H1 (cell line): ENCODE measurements at regions not wholly inside any gene's neighbourhood (a gene's known extent, or its start where the extent isn't known, plus 50 kb on each side); places are given as distances from the start of the nearest gene placed in this dataset.

ENCODE experiments used
- CTCF ChIA-PET: fragments of 300-600 bp; sonication (Branson Sonifier 250); formaldehyde crosslinking; loops from one replicate; lab custom pipeline; 2021; ENCODE audit not compliant: partially characterized antibody; lab: Charles Lee
- POLR2A ChIA-PET: fragments of 300-600 bp; sonication (Branson Sonifier 250); formaldehyde crosslinking; loops from one replicate; lab custom pipeline; 2021; ENCODE audit warnings: inconsistent platforms; ENCODE audit not compliant: partially characterized antibody; lab: Charles Lee
- DNase-seq, 2 experiments: peaks; one replicate each; pipeline versions ENCODE4 v3.0.0 to v3.0.0-alpha.2; 2010 to 2022; ENCODE audit warnings: low spot score in 2 of 2, low read depth in 1 of 2, mixed read lengths in 1 of 2
- FAIRE-seq: peaks from 2 replicates; lab custom pipeline; 2011; peaks lifted over from hg19 to GRCh38; lab: Jason Lieb, UNC
- H2AFZ ChIP-seq: 2 replicates; pipeline ENCODE4 v1.8.1; 2012; ENCODE audit warnings: low read length, inconsistent platforms
- H2AK5ac ChIP-seq: 2 replicates; pipeline ENCODE4 v1.6.1; 2013; ENCODE audit warnings: low read depth, low read length
- H2BK120ac ChIP-seq: replicated peaks from 2 replicates; pipeline ENCODE3; 2013; ENCODE audit warnings: low read depth, low read length, inconsistent platforms
- H2BK12ac ChIP-seq: 2 replicates; pipeline ENCODE4 v1.6.1; 2013; ENCODE audit warnings: low read depth, low read length
- H2BK15ac ChIP-seq: 2 replicates; pipeline ENCODE4 v1.6.1; 2013; ENCODE audit warnings: low read length
- H2BK20ac ChIP-seq: 2 replicates; pipeline ENCODE4 v1.6.1; 2013; ENCODE audit warnings: low read length
- H2BK5ac ChIP-seq: 2 replicates; pipeline ENCODE4 v1.6.1; 2013; ENCODE audit warnings: low read depth, low read length
- H3K14ac ChIP-seq: 2 replicates; pipeline ENCODE4 v1.6.1; 2013; ENCODE audit warnings: inconsistent platforms; ENCODE audit not compliant: insufficient read length
- H3K18ac ChIP-seq: 2 replicates; pipeline ENCODE4 v1.6.1; 2013; ENCODE audit warnings: low read length; ENCODE audit errors: extremely low read depth
- H3K23ac ChIP-seq: 2 replicates; pipeline ENCODE4 v1.6.1; 2013; ENCODE audit warnings: inconsistent platforms; ENCODE audit not compliant: insufficient read length
- H3K23me2 ChIP-seq: 2 replicates; pipeline ENCODE4 v1.6.1; 2013; ENCODE audit warnings: low read depth, low read length
- H3K27ac ChIP-seq: 2 replicates; pipeline ENCODE4 v1.6.1; 2011; ENCODE audit warnings: low read depth, low read length, inconsistent platforms
- H3K27me3 ChIP-seq, 4 experiments: replicated peaks in 1 of 4; 1 replicate in 1 of 4; 2 replicates in 3 of 4; pipeline versions ENCODE4 v1.6.1 to v1.8.1; 2011 to 2013; ENCODE audit warnings: low read length in 3 of 4, mild to moderate bottlenecking in 3 of 4, inconsistent platforms in 2 of 4, mixed read lengths in 2 of 4, moderate library complexity in 1 of 4; ENCODE audit not compliant: control insufficient read depth in 3 of 4, insufficient read depth in 3 of 4; ENCODE audit errors: extremely low read depth in 1 of 4
- H3K36me3 ChIP-seq, 4 experiments: 2 replicates each; pipeline versions ENCODE4 v1.6.1 to v1.8.1; 2011 to 2013; ENCODE audit warnings: mild to moderate bottlenecking in 4 of 4, low read length in 3 of 4, moderate library complexity in 2 of 4, control low read depth in 1 of 4, inconsistent platforms in 1 of 4; ENCODE audit not compliant: insufficient read depth in 4 of 4, control insufficient read depth in 2 of 4
- H3K4ac ChIP-seq: replicated peaks from 2 replicates; pipeline ENCODE3; 2013; ENCODE audit warnings: low read length, low read depth, mixed read lengths, inconsistent platforms; ENCODE audit not compliant: insufficient read length
- H3K4me1 ChIP-seq, 4 experiments: replicated peaks in 1 of 4; 1 replicate in 1 of 4; 2 replicates in 3 of 4; pipeline versions ENCODE4 v1.6.1 to v1.8.1; 2011 to 2013; ENCODE audit warnings: low read length in 3 of 4, inconsistent platforms in 2 of 4, mixed read lengths in 1 of 4; ENCODE audit not compliant: insufficient read depth in 4 of 4, control insufficient read depth in 3 of 4
- H3K4me2 ChIP-seq, 2 experiments: 2 replicates each; pipeline versions ENCODE4 v1.6.1 to v1.8.1; 2011 to 2013; ENCODE audit warnings: low read depth in 2 of 2, low read length in 2 of 2, control low read depth in 1 of 2, inconsistent platforms in 1 of 2, mild to moderate bottlenecking in 1 of 2; ENCODE audit not compliant: insufficient read depth in 1 of 2
- H3K4me3 ChIP-seq, 4 experiments: fragments of 200-600, 300-600 bp in 1 of 4; sonication (generic), shearing (Covaris generic), sonication (Bioruptor Twin) in 1 of 4; 2 replicates each; pipeline versions ENCODE4 v1.5.1 to v1.8.1; 2011 to 2016; ENCODE audit warnings: low read length in 4 of 4, low read depth in 3 of 4, control low read depth in 2 of 4, inconsistent platforms in 2 of 4, mild to moderate bottlenecking in 2 of 4, mixed read lengths in 1 of 4, moderate library complexity in 1 of 4; ENCODE audit not compliant: insufficient read depth in 2 of 4; ENCODE audit errors: extremely low read depth in 1 of 4
- H3K56ac ChIP-seq: replicated peaks from 2 replicates; pipeline ENCODE3; 2013; ENCODE audit warnings: low read depth, mild to moderate bottlenecking, mixed read lengths, low read length, inconsistent platforms; ENCODE audit not compliant: insufficient read length
- H3K79me1 ChIP-seq: 2 replicates; pipeline ENCODE4 v1.6.1; 2013; ENCODE audit warnings: low read depth, low read length, control low read depth
- H3K79me2 ChIP-seq, 2 experiments: 2 replicates each; pipeline versions ENCODE4 v1.6.1 to v1.8.1; 2012 to 2013; ENCODE audit warnings: low read length in 2 of 2, mild to moderate bottlenecking in 2 of 2, inconsistent platforms in 1 of 2; ENCODE audit not compliant: insufficient read depth in 2 of 2, control insufficient read depth in 1 of 2
- H3K9ac ChIP-seq, 4 experiments: replicated peaks in 1 of 4; 1 replicate in 1 of 4; 2 replicates in 3 of 4; pipeline versions ENCODE4 v1.6.1 to v1.8.1; 2011 to 2013; ENCODE audit warnings: low read depth in 3 of 4, low read length in 3 of 4, control low read depth in 2 of 4, mild to moderate bottlenecking in 2 of 4, moderate library complexity in 2 of 4, inconsistent platforms in 1 of 4; ENCODE audit errors: extremely low read depth in 1 of 4
- H3K9me3 ChIP-seq, 2 experiments: 2 replicates each; pipeline versions ENCODE4 v1.6.1 to v1.8.1; 2012 to 2013; ENCODE audit warnings: mild to moderate bottlenecking in 2 of 2, moderate library complexity in 2 of 2, control low read depth in 1 of 2, inconsistent platforms in 1 of 2, low read depth in 1 of 2, low read length in 1 of 2, mixed read lengths in 1 of 2; ENCODE audit not compliant: insufficient read depth in 2 of 2
- H4K20me1 ChIP-seq, 2 experiments: replicated peaks in 1 of 2; 2 replicates each; pipeline versions ENCODE3 to v1.8.1; 2011 to 2013; ENCODE audit warnings: inconsistent platforms in 2 of 2, low read length in 2 of 2, mild to moderate bottlenecking in 1 of 2; ENCODE audit not compliant: insufficient read depth in 2 of 2, control insufficient read depth in 1 of 2
- H4K5ac ChIP-seq: 2 replicates; pipeline ENCODE4 v1.6.1; 2013; ENCODE audit warnings: low read length, low read depth, mixed read lengths, inconsistent platforms; ENCODE audit not compliant: insufficient read length
- H4K8ac ChIP-seq: 2 replicates; pipeline ENCODE4 v1.8.0; 2013; ENCODE audit warnings: mild to moderate bottlenecking, moderate library complexity, low read length, inconsistent platforms; ENCODE audit not compliant: insufficient read depth; ENCODE audit errors: extremely low read depth
- H4K91ac ChIP-seq: replicated peaks from 2 replicates; pipeline ENCODE3; 2013; ENCODE audit warnings: low read length, mixed read lengths, inconsistent platforms; ENCODE audit not compliant: insufficient read length
- FOSL1 ChIP-seq: IDR thresholded peaks from 2 replicates; pipeline ENCODE4 v1.6.1; 2011; ENCODE audit warnings: mild to moderate bottlenecking, low read depth, low read length, moderate library complexity; ENCODE audit not compliant: insufficient read depth
- GABPA ChIP-seq: IDR thresholded peaks from 2 replicates; pipeline ENCODE4 v1.6.1; 2011; ENCODE audit warnings: mild to moderate bottlenecking, low read length, moderate library complexity, borderline replicate concordance; ENCODE audit not compliant: insufficient read depth
- GTF2F1 ChIP-seq: IDR thresholded peaks from 2 replicates; pipeline ENCODE4 v1.6.1; 2012; ENCODE audit warnings: low read depth, low read length, improper control_type of control experiment, borderline replicate concordance
- HDAC6 ChIP-seq: IDR thresholded peaks from one replicate; pipeline ENCODE4 v1.7.1; 2012; ENCODE audit warnings: low read depth, mild to moderate bottlenecking, inconsistent platforms, low read length, moderate library complexity
- KDM4A ChIP-seq: IDR thresholded peaks from one replicate; pipeline ENCODE4 v1.7.1; 2012; ENCODE audit warnings: low read depth, mild to moderate bottlenecking, moderate library complexity, low read length, inconsistent platforms; ENCODE audit not compliant: severe bottlenecking
- NANOG ChIP-seq: IDR thresholded peaks from 2 replicates; pipeline ENCODE4 v1.6.1; 2011; ENCODE audit warnings: low read length, low read depth, mild to moderate bottlenecking, inconsistent platforms; ENCODE audit not compliant: insufficient read depth, poor library complexity, severe bottlenecking
- RFX5 ChIP-seq: IDR thresholded peaks from 2 replicates; pipeline ENCODE4 v1.6.1; 2011; ENCODE audit warnings: low read depth, low read length, improper control_type of control experiment, borderline replicate concordance
- TAF7 ChIP-seq: optimal IDR thresholded peaks from 2 replicates; pipeline ENCODE3; 2011; ENCODE audit warnings: low read depth, mild to moderate bottlenecking, inconsistent platforms, low read length, moderate library complexity, borderline replicate concordance
- USF2 ChIP-seq: IDR thresholded peaks from 2 replicates; pipeline ENCODE4 v1.6.1; 2011; ENCODE audit warnings: low read length, improper control_type of control experiment
- WGBS, 2 experiments: shearing (Covaris generic) in 1 of 2; methylation state at CpG; one replicate each; pipeline versions ENCODE4 v1.1.6 to v1.1.7; 2013 to 2015; ENCODE audit warnings: low lambda C conversion rate in 2 of 2, mixed read lengths in 2 of 2, inconsistent platforms in 1 of 2, low coverage in 1 of 2, missing lambda C conversion rate in 1 of 2; ENCODE audit not compliant: insufficient replicate concordance in 2 of 2, insufficient coverage in 1 of 2, insufficient read length in 1 of 2; ENCODE audit errors: extremely low coverage in 1 of 2, missing lambda C conversion rate in 1 of 2; 5-methylcytosine and 5-hydroxymethylcytosine counted together

GRCh38 chrX:147680251-147680650, 231.5 kb upstream of the FMR1 start:
- H4K8ac ChIP-seq, result no peak overlapping the region
- no peak overlapping the region for H3K56ac ChIP-seq
- H3K4me3 ChIP-seq, result no peak overlapping the region
- no peak overlapping the region for H3K27ac ChIP-seq
- no peaks in the 10 kb centered on the region for H3K36me3 ChIP-seq
- no peak overlapping the region for H2BK120ac ChIP-seq
- H3K23me2 ChIP-seq, result no peaks in the 10 kb centered on the region
- 94% methylated on average over 4 of the region's 4 CpGs; no CpG with 5 or more reads in 1 of the 2 experiments for WGBS, 2 experiments
- peaks cover 0 to 3% (median 1%) of the 10 kb centered on the region in 4 experiments; a peak in 1 of 7 replicates for H3K4me1 ChIP-seq
- H3K4ac ChIP-seq, result no peak overlapping the region
- H4K5ac ChIP-seq, result no peak overlapping the region
- FAIRE-seq (no peak), DNase-seq (no peak)
- no peak overlapping the region for H2BK20ac ChIP-seq
- no peak overlapping the region for H2BK15ac ChIP-seq
- H3K23ac ChIP-seq, result no peak overlapping the region
- peaks cover 9 to 42% (median 37%) of the 10 kb centered on the region in 4 experiments for H3K27me3 ChIP-seq
- no peak overlapping the region for H2AFZ ChIP-seq
- H3K4me2 ChIP-seq, result no peak overlapping the region
- ChIA-PET POLR2A (no interaction called here), CTCF (no interaction called here)
- H3K9me3 ChIP-seq, result no peaks in the 10 kb centered on the region
- H3K9ac ChIP-seq, result no peak overlapping the region
- no peak overlapping the region for H3K14ac ChIP-seq
- H2AK5ac ChIP-seq, result no peak overlapping the region
- no peak overlapping the region for H4K91ac ChIP-seq
- no peak overlapping the region for H2BK5ac ChIP-seq
- H2BK12ac ChIP-seq, result no peak overlapping the region
- H4K20me1 ChIP-seq, result peaks cover 0 to 4% of the 10 kb centered on the region in 2 experiments
- no peak overlapping the region for H3K18ac ChIP-seq
- no peaks in the 10 kb centered on the region for H3K79me2 ChIP-seq
- H3K79me1 ChIP-seq, result no peaks in the 10 kb centered on the region
- no peak for TF ChIP-seq FOSL1
- no peak for TF ChIP-seq KDM4A
- no peak for TF ChIP-seq GABPA
- no peak for TF ChIP-seq USF2
- TF ChIP-seq TAF7, result no peak
- no peak for TF ChIP-seq GTF2F1
- no peak for TF ChIP-seq HDAC6
- no peak for TF ChIP-seq NANOG
- TF ChIP-seq RFX5, result no peak
